ENCODE measurements at regions not wholly inside any gene's neighbourhood (a gene's known extent, or its start where the extent isn't known, plus 50 kb on each side); places are given as distances from the start of the nearest gene placed in this dataset.

- H3K27ac ChIP-seq (ENCODE audit: extremely low read length, insufficient read depth, low read length): no peak overlapping the region
- ChIA-PET POLR2A (no interaction called here), CTCF (ENCODE audit: low intra/inter-chr PET ratio, low total read pairs) (no interaction called here)
- WGBS (ENCODE audit: low lambda C conversion rate): 4% methylated on average over 3 of the region's 3 CpGs
- no peak for ATAC-seq
- no peak overlapping the region for H2AFZ ChIP-seq (ENCODE audit: low read length)
- H3K4me3 ChIP-seq (replicated peaks in 1 of 3; ENCODE audit: insufficient read depth in 1 of 3, low read depth in 2 of 3, low read length in 3 of 3): no peak overlapping the region
- FAIRE-seq: no peak
- intact Hi-C loops (cut with micrococcal nuclease; ENCODE audit: unreplicated experiment) (no loop called here), in situ Hi-C loops (cut with HindIII; ENCODE audit: extremely low pct_ligation_motif_present, low pct_unique_long_range_greater_than_20kb) (no loop called here)
- no peak for DNase-seq (ENCODE audit: low spot score)
- H3K4me1 ChIP-seq (ENCODE audit: insufficient read depth, low read length): no peaks in the 10 kb centered on the region
- H4K20me1 ChIP-seq (ENCODE audit: insufficient read depth, low read length): no peaks in the 10 kb centered on the region
- H3K36me3 ChIP-seq (replicated peaks in 1 of 2; ENCODE audit: control insufficient read depth in 1 of 2, insufficient read depth in 2 of 2, low read length in 2 of 2): no peaks in the 10 kb centered on the region
- TF ChIP-seq ARHGAP35 (CRISPR knock-in tag; IDR thresholded peaks at IDR 0.05; ENCODE audit: borderline replicate concordance): no peak
- no peak for TF ChIP-seq SALL2 (CRISPR knock-in tag; IDR thresholded peaks at IDR 0.05)
- TF ChIP-seq ZNF816 (CRISPR knock-in tag; IDR thresholded peaks at IDR 0.05; ENCODE audit: borderline replicate concordance): no peak
- no peak for TF ChIP-seq PBX3 (CRISPR knock-in tag; IDR thresholded peaks at IDR 0.05; ENCODE audit: borderline replicate concordance)
- TF ChIP-seq ZNF773 (CRISPR knock-in tag; IDR thresholded peaks at IDR 0.05; ENCODE audit: borderline replicate concordance): no peak
- TF ChIP-seq NFE2 (CRISPR knock-in tag; IDR thresholded peaks at IDR 0.05): no peak
- no peak for TF ChIP-seq PITX1 (CRISPR knock-in tag; IDR thresholded peaks at IDR 0.05)
- TF ChIP-seq ZNF335 (CRISPR knock-in tag; IDR thresholded peaks at IDR 0.05): no peak
- no peak for TF ChIP-seq HNRNPL (IDR thresholded peaks at IDR 0.05; ENCODE audit: low read depth, low read length)
- no peak for TF ChIP-seq ARID3A (IDR thresholded peaks at IDR 0.05; ENCODE audit: low read depth, low read length)
- TF ChIP-seq SYNCRIP (IDR thresholded peaks at IDR 0.05; ENCODE audit: insufficient read depth, low read depth, low read length): no peak
- H3K79me2 ChIP-seq (ENCODE audit: insufficient read depth, low read length): no peaks in the 10 kb centered on the region
- no peak overlapping the region for H3K9ac ChIP-seq (ENCODE audit: insufficient read depth, low read depth, low read length)
- H3K27me3 ChIP-seq (ENCODE audit: control insufficient read depth in 1 of 2, insufficient read depth in 2 of 2, low read length in 2 of 2): no peaks in the 10 kb centered on the region
- no TSS peak for BruUV-seq (replicated peaks)
- no peaks in the 10 kb centered on the region for H3K9me3 ChIP-seq (ENCODE audit: low read length)
- no peak overlapping the region for H3K4me2 ChIP-seq (ENCODE audit: low read depth, low read length)
These were observed 778.8 kb upstream of the SLITRK5 start for GRCh38 chr13:86892330-86892729.

Data from HepG2 (cell line).